Smooth muscle cell (in vitro differentiated cells): ENCODE measurements at regions not wholly inside any gene's neighbourhood (a gene's known extent, or its start where the extent isn't known, plus 50 kb on each side); places are given as distances from the start of the nearest gene placed in this dataset.
A peak's percentile ranks its signal among the peaks of the same experiment; 100 is the strongest.

Experiments
- DNase-seq: peaks from one replicate; lab custom pipeline; 2025; ENCODE audit not compliant: unreplicated experiment; lab: John Stamatoyannopoulos, UW
- H2AFZ ChIP-seq: fragments of 200-600 bp; sonication (generic); 2 replicates; pipeline ENCODE4 v1.6.0; 2016; ENCODE audit warnings: antibody characterized with exemption, low read depth, mild to moderate bottlenecking
- H3F3A ChIP-seq: fragments of 200-600 bp; sonication (generic); 2 replicates; pipeline ENCODE4 v1.6.0; 2017; ENCODE audit warnings: antibody characterized with exemption, low read depth
- H3K27ac ChIP-seq: fragments of 200-600 bp; sonication (generic); 2 replicates; pipeline ENCODE4 v1.5.1; 2016; ENCODE audit warnings: low read depth, mild to moderate bottlenecking
- H3K27me3 ChIP-seq: fragments of 200-600 bp; sonication (generic); 2 replicates; pipeline ENCODE4 v1.6.1; 2016; ENCODE audit warnings: low read depth, mild to moderate bottlenecking
- H3K36me3 ChIP-seq: fragments of 200-600 bp; sonication (generic); 2 replicates; pipeline ENCODE4 v1.5.1; 2016; ENCODE audit warnings: low read depth
- H3K4me1 ChIP-seq: fragments of 200-600 bp; sonication (generic); 2 replicates; pipeline ENCODE4 v1.5.1; 2016; ENCODE audit warnings: low read depth
- H3K4me2 ChIP-seq: fragments of 200-600 bp; sonication (generic); 2 replicates; pipeline ENCODE4 v1.6.0; 2016; ENCODE audit warnings: mild to moderate bottlenecking
- H3K4me3 ChIP-seq: fragments of 200-600 bp; sonication (generic); 2 replicates; pipeline ENCODE4 v1.5.1; 2016; ENCODE audit warnings: mild to moderate bottlenecking
- H3K79me2 ChIP-seq: fragments of 200-600 bp; sonication (generic); 2 replicates; pipeline ENCODE4 v1.6.0; 2016; ENCODE audit warnings: low read depth, mild to moderate bottlenecking
- H3K9ac ChIP-seq: fragments of 200-600 bp; sonication (generic); 2 replicates; pipeline ENCODE4 v1.6.0; 2016; ENCODE audit warnings: low read depth
- H3K9me3 ChIP-seq: fragments of 200-600 bp; sonication (generic); replicated peaks from 2 replicates; pipeline ENCODE4 v1.5.1; 2016; ENCODE audit warnings: low read depth
- H4K20me1 ChIP-seq: fragments of 200-600 bp; sonication (generic); 2 replicates; pipeline ENCODE4 v1.6.0; 2016; ENCODE audit warnings: low read depth
- CTCF ChIP-seq: fragments of 200-600 bp; sonication (generic); IDR thresholded peaks from 2 replicates; pipeline ENCODE4 v1.5.1; 2017; ENCODE audit warnings: borderline replicate concordance, mild to moderate bottlenecking, antibody characterized with exemption; ENCODE audit not compliant: insufficient read depth, poor library complexity, severe bottlenecking
- WGBS: methylation state at CpG from one replicate; pipeline ENCODE4 v1.1.7; 2016; ENCODE audit warnings: low lambda C conversion rate; 5-methylcytosine and 5-hydroxymethylcytosine counted together

DNA sequence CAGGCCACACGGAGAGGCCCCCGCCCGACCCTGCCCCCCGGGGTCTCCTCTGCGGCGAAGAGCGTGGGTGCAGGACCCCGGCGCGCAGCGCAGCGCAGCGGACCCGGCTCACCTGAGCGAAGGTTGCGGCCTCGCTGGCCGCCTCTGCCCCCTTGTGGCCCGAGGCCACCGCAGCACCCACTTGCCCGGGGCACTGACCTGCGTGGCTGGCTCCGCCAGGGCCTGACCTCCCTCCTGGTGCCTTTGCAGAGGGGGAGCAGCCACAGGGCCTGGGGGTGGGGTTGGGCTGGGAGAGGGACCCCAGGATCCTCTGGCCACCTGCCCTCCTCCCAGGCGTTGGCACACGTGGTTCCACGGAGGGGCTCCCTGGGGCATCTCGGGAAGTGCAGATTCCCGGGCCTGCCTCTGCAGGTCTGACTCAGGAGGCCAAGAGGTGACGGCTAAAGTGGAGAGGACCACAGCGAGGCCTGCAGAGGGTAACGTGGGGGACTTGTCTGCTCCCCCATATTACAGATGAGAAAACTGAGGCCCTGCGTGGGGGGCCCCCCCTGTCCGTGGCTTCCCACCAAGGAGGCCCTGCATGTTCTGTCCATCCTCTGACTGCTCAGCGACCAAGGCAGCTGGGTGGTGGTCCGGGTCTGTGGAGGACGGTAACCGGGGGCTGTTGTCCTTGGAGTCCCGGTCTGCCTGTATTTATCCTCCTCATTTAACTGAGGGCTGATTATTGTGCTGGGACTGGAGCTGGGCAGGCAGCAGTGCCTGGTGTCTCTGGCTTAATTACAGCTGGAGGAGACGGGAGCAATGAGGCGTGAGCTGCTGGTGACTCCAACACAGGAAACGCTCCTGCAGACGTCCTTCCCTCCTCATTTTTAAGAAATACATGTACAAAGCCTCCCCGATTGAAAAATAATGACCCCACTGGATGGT is 67.9 kb upstream of the BEGAIN start:
- peaks cover 22% of the 10 kb centered on the region for H3K4me1 ChIP-seq
- peak overlapping the region; percentile 38 for H3K4me3 ChIP-seq
- H3K27me3 ChIP-seq = no peaks in the 10 kb centered on the region
- H3K79me2 ChIP-seq = no peaks in the 10 kb centered on the region
- no peaks in the 10 kb centered on the region for H3F3A ChIP-seq
- no peak overlapping the region for H3K9ac ChIP-seq
- H4K20me1 ChIP-seq = no peaks in the 10 kb centered on the region
- H3K36me3 ChIP-seq = no peaks in the 10 kb centered on the region
- H3K4me2 ChIP-seq = peak overlapping the region; percentile 66
- TF ChIP-seq CTCF = peak; percentile 70
- DNase-seq = no peak
- no peak overlapping the region for H2AFZ ChIP-seq
- 51% methylated on average over 34 of the region's 43 CpGs for WGBS
- H3K9me3 ChIP-seq = no peaks in the 10 kb centered on the region
- no peak overlapping the region for H3K27ac ChIP-seq

DNA sequence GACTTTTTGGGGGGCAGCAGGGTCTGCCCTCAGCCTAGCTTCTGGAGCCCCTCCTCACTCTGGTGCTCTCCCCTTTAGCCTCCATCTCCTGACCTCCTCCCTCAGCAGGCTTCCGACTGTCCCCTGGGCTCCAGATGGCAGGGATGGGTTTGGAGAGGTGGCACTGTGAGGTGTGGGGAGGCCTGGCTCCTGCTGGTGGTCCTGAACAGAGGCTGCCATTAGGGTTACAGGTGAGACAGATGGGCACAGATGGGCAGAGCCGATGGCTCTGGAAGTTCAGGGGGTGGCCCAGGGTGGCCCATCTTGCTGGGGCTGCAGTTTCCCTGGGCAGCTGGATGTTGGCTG is 68.5 kb upstream of the BEGAIN start:
- DNase-seq = no peak
- Histone ChIP-seq H3K4me3 (no peak overlapping the region), H2AFZ (no peak overlapping the region), H3K4me2 (no peak overlapping the region), H3K27ac (no peak overlapping the region), H3K79me2 (no peaks in the 10 kb centered on the region), H4K20me1 (no peaks in the 10 kb centered on the region), H3K36me3 (no peaks in the 10 kb centered on the region), H3K27me3 (no peaks in the 10 kb centered on the region), H3K9ac (no peak overlapping the region), H3K4me1 (peaks cover 22% of the 10 kb centered on the region), H3F3A (no peaks in the 10 kb centered on the region), H3K9me3 (no peaks in the 10 kb centered on the region)
- TF ChIP-seq CTCF = no peak
- 98% methylated on average over 2 of the region's 2 CpGs for WGBS

DNA sequence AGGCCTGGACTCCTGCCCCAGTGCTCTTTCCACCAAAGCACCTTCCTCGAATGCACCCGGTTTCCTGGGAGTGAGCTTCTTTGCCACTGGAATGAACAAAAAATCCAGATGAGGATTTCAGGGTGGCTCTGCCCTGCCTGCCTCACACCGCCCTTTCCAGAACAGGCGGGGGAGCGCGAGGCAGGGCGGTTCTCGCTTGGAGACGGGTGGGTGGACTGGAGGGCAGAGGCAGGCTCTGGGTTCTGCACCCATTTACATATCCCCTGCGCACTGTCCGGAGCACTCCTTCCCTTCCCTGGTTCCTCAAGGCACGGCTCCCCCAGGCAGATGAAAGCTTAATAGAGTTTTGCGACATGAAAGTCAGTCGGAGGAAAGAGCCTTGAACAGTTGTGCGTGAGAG is 69.7 kb upstream of the DLK1 start:
- Histone ChIP-seq H3K79me2 (no peaks in the 10 kb centered on the region), H3F3A (peaks cover 3% of the 10 kb centered on the region), H2AFZ (no peak overlapping the region), H3K27ac (no peak overlapping the region), H3K4me2 (no peak overlapping the region), H3K36me3 (no peaks in the 10 kb centered on the region), H4K20me1 (no peaks in the 10 kb centered on the region), H3K4me1 (peaks cover 24% of the 10 kb centered on the region), H3K4me3 (no peak overlapping the region), H3K9ac (no peak overlapping the region), H3K9me3 (no peaks in the 10 kb centered on the region), H3K27me3 (no peaks in the 10 kb centered on the region)
- DNase-seq = no peak
- no peak for TF ChIP-seq CTCF
- 87% methylated on average over 15 of the region's 15 CpGs for WGBS

DNA sequence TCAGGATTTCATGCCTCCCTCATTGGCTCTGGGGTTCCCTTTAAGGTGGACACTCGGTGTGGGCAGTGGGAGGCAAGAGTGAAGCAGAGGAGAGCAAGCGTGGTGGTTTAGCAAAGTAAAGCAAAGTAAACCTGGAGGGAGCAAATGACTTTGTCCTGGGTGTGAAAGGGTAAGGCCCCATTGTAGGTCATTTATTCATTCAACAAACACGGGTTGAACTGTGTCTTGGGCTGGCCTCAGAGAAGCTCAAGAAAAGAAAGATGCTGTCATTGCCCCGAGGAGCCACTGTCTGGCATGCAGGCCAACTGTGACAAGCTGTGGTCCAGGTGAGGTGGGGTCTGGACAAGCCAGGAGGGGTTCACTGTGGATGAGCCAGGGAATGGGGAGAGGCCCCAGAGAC is 68.9 kb upstream of the DLK1 start:
- no peak overlapping the region for H3K4me2 ChIP-seq
- no peak for DNase-seq
- no peak overlapping the region for H3K27ac ChIP-seq
- no peaks in the 10 kb centered on the region for H3K79me2 ChIP-seq
- H3K27me3 ChIP-seq = no peaks in the 10 kb centered on the region
- no peak overlapping the region for H3K9ac ChIP-seq
- H4K20me1 ChIP-seq = no peaks in the 10 kb centered on the region
- H3K4me3 ChIP-seq = no peak overlapping the region
- H3K36me3 ChIP-seq = no peaks in the 10 kb centered on the region
- 90% methylated on average over 4 of the region's 4 CpGs for WGBS
- peaks cover 24% of the 10 kb centered on the region for H3K4me1 ChIP-seq
- no peak for TF ChIP-seq CTCF
- H2AFZ ChIP-seq = no peak overlapping the region
- no peaks in the 10 kb centered on the region for H3K9me3 ChIP-seq
- peaks cover 3% of the 10 kb centered on the region for H3F3A ChIP-seq
